ENCODE measurements at regions not wholly inside any gene's neighbourhood (a gene's known extent, or its start where the extent isn't known, plus 50 kb on each side); places are given as distances from the start of the nearest gene placed in this dataset.

GRCh38 chr2:2692599-2693389 lies 361.7 kb upstream of the MYT1L start:
- no peaks in the 10 kb centered on the region for H3K36me3 Mint-ChIP-seq (ENCODE audit: low read depth)
- H3K27me3 Mint-ChIP-seq: no peaks in the 10 kb centered on the region
- DNase-seq: no peak
- no peak overlapping the region for H3K27ac Mint-ChIP-seq
- no peak overlapping the region for H3K4me3 Mint-ChIP-seq
- H3K9me3 Mint-ChIP-seq: no peaks in the 10 kb centered on the region
- intact Hi-C loops (cut with micrococcal nuclease): no loop called here
- peaks cover 5% of the 10 kb centered on the region for H3K4me1 Mint-ChIP-seq

- H3K27ac Mint-ChIP-seq: no peak overlapping the region
- no peak overlapping the region for H3K4me3 Mint-ChIP-seq
- no peaks in the 10 kb centered on the region for H3K9me3 Mint-ChIP-seq
- intact Hi-C loops (cut with micrococcal nuclease): no loop called here
- peaks cover 6% of the 10 kb centered on the region for H3K4me1 Mint-ChIP-seq
- no peaks in the 10 kb centered on the region for H3K36me3 Mint-ChIP-seq (ENCODE audit: low read depth)
- no peak for DNase-seq
- H3K27me3 Mint-ChIP-seq: no peaks in the 10 kb centered on the region
These were observed 360.3 kb upstream of the MYT1L start for GRCh38 chr2:2691419-2691818.

GRCh38 chr2:2690985-2691384 lies 359.9 kb upstream of the MYT1L start:
- no peaks in the 10 kb centered on the region for H3K9me3 Mint-ChIP-seq
- peaks cover 11% of the 10 kb centered on the region for H3K4me1 Mint-ChIP-seq
- no peaks in the 10 kb centered on the region for H3K27me3 Mint-ChIP-seq
- no peak overlapping the region for H3K27ac Mint-ChIP-seq
- H3K4me3 Mint-ChIP-seq: no peak overlapping the region
- intact Hi-C loops (cut with micrococcal nuclease): no loop called here
- no peak for DNase-seq
- H3K36me3 Mint-ChIP-seq (ENCODE audit: low read depth): no peaks in the 10 kb centered on the region

- Mint-ChIP-seq H3K27ac (no peak overlapping the region), H3K4me1 (peaks cover 14% of the 10 kb centered on the region), H3K36me3 (ENCODE audit: low read depth) (no peaks in the 10 kb centered on the region), H3K4me3 (no peak overlapping the region), H3K27me3 (peaks cover 3% of the 10 kb centered on the region), H3K9me3 (no peaks in the 10 kb centered on the region)
- intact Hi-C loops (cut with micrococcal nuclease): no loop called here
- no peak for DNase-seq
These were observed 358.2 kb upstream of the MYT1L start for GRCh38 chr2:2689306-2689705.

- intact Hi-C loops (cut with micrococcal nuclease): no loop called here
These were observed 357.2 kb upstream of the MYT1L start for GRCh38 chr2:2688254-2688653.

DNA sequence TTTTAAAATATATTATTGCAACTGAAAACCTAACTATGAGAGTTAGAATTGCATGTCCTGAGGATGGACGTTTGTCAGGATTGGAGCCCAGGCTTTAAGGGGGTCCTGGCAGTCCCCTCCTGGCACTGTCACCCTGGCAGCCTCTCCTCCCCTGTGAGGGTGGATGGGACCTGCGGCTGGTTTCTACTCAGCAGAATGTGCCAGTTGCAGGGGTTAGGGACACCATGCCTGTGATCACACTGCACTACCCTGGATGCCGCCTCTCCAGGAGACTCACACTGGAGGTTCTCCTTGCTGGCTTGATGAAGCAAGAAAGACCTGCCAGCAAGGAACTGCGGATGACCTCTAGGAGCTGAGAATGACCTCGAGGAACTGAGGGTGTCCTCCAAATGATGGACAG lies 356.7 kb upstream of the MYT1L start:
- peaks cover 14% of the 10 kb centered on the region for H3K4me1 Mint-ChIP-seq
- no peak for DNase-seq
- H3K4me3 Mint-ChIP-seq: no peak overlapping the region
- intact Hi-C loops (cut with micrococcal nuclease): no loop called here
- no peak overlapping the region for H3K27ac Mint-ChIP-seq
- no peaks in the 10 kb centered on the region for H3K36me3 Mint-ChIP-seq (ENCODE audit: low read depth)
- peaks cover 3% of the 10 kb centered on the region for H3K27me3 Mint-ChIP-seq
- no peaks in the 10 kb centered on the region for H3K9me3 Mint-ChIP-seq

More at GRCh38 chr2:2688254-2688653, 357.2 kb upstream of the MYT1L start:
- Mint-ChIP-seq H3K4me3 (no peak overlapping the region), H3K27ac (no peak overlapping the region), H3K27me3 (peaks cover 3% of the 10 kb centered on the region), H3K9me3 (no peaks in the 10 kb centered on the region), H3K36me3 (ENCODE audit: low read depth) (no peaks in the 10 kb centered on the region), H3K4me1 (peaks cover 14% of the 10 kb centered on the region)
- no peak for DNase-seq

DNA sequence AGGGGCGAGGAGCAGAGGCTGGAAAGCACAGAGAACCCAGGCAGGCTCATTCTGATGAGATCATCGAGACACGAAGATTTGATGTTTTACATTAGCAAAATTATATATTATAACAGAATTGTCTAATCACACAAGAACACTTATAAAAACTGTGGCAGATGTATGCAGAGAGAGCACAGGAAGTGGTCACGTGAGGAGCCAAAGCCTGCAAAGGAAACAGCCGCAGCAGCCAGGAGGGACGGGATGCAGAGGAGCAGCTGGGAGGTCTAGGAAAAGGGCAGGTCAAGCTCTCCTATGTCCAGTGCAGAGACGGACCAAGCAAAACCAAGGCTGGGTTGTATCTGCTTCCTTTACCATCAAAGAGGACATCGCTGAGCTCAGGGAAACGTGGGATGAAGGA lies 355.1 kb upstream of the MYT1L start:
- no peaks in the 10 kb centered on the region for H3K9me3 Mint-ChIP-seq
- no peaks in the 10 kb centered on the region for H3K36me3 Mint-ChIP-seq (ENCODE audit: low read depth)
- H3K4me1 Mint-ChIP-seq: peaks cover 20% of the 10 kb centered on the region
- intact Hi-C loops (cut with micrococcal nuclease): no loop called here
- DNase-seq: no peak
- H3K27ac Mint-ChIP-seq: no peak overlapping the region
- peaks cover 6% of the 10 kb centered on the region for H3K27me3 Mint-ChIP-seq
- H3K4me3 Mint-ChIP-seq: no peak overlapping the region

GRCh38 chr2:2683606-2684224 lies 352.6 kb upstream of the MYT1L start:
- Mint-ChIP-seq H3K27me3 (peaks cover 8% of the 10 kb centered on the region), H3K27ac (no peak overlapping the region), H3K4me1 (peaks cover 15% of the 10 kb centered on the region), H3K36me3 (ENCODE audit: low read depth) (no peaks in the 10 kb centered on the region), H3K4me3 (no peak overlapping the region), H3K9me3 (no peaks in the 10 kb centered on the region)
- intact Hi-C loops (cut with micrococcal nuclease): no loop called here
- no peak for DNase-seq

- Mint-ChIP-seq H3K4me3 (no peak overlapping the region), H3K4me1 (peaks cover 15% of the 10 kb centered on the region), H3K36me3 (ENCODE audit: low read depth) (no peaks in the 10 kb centered on the region), H3K9me3 (no peaks in the 10 kb centered on the region), H3K27me3 (peaks cover 8% of the 10 kb centered on the region), H3K27ac (no peak overlapping the region)
- intact Hi-C loops (cut with micrococcal nuclease): no loop called here
- no peak for DNase-seq
These were observed 351.7 kb upstream of the MYT1L start for GRCh38 chr2:2682700-2683342.

GRCh38 chr2:2681711-2682251 lies 350.7 kb upstream of the MYT1L start:
- H3K9me3 Mint-ChIP-seq: no peaks in the 10 kb centered on the region
- intact Hi-C loops (cut with micrococcal nuclease): no loop called here
- peaks cover 8% of the 10 kb centered on the region for H3K27me3 Mint-ChIP-seq
- H3K27ac Mint-ChIP-seq: peak overlapping the region; percentile 17
- DNase-seq: no peak
- H3K4me1 Mint-ChIP-seq: peaks cover 15% of the 10 kb centered on the region
- no peaks in the 10 kb centered on the region for H3K36me3 Mint-ChIP-seq (ENCODE audit: low read depth)
- no peak overlapping the region for H3K4me3 Mint-ChIP-seq

DNA sequence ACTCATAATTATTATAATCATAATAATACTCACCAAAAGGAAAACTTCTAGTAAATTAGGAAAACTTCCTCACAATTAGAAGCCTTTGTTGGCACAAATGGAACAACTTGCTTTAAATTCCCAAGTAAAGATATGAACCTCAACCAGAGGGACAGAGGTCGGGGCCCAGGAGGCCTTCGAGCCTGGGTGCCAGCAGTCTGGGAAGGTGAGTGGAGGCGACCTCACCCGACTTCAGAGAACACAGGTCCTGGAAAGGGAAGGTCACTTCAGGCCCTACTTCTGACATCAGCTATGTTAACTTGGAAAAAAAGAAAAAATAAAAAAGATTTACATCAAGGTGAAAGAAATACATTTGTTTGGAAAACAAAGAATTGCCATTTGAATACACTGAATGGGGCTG lies 350.0 kb upstream of the MYT1L start:
- no peaks in the 10 kb centered on the region for H3K9me3 Mint-ChIP-seq
- peaks cover 8% of the 10 kb centered on the region for H3K27me3 Mint-ChIP-seq
- intact Hi-C loops (cut with micrococcal nuclease): no loop called here
- H3K4me1 Mint-ChIP-seq: peaks cover 10% of the 10 kb centered on the region
- no peak overlapping the region for H3K4me3 Mint-ChIP-seq
- no peaks in the 10 kb centered on the region for H3K36me3 Mint-ChIP-seq (ENCODE audit: low read depth)
- DNase-seq: no peak
- H3K27ac Mint-ChIP-seq: no peak overlapping the region

DNA sequence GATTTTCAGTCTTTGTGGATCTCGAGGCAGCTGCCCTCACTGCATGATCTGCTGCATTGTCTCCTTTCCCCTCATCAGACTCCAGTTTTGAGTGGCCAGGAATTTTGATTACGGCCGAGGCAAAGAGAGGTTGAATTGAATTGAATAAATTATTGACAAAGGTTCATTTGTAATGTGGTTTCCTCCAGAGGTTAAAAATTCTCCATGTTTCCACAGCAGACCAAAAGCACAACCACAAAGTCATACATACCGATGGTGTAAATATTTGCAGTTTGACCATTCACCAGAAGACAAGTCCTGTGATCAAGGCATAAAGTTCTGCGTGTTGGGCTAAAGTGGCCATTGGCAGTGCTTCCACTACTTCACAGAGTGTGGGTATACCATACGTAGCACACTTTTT lies 343.8 kb upstream of the MYT1L start:
- intact Hi-C loops (cut with micrococcal nuclease): no loop called here
- Mint-ChIP-seq H3K27me3 (no peaks in the 10 kb centered on the region), H3K4me1 (no peaks in the 10 kb centered on the region)

GRCh38 chr2:2673406-2673805 lies 342.3 kb upstream of the MYT1L start:
- Mint-ChIP-seq H3K4me3 (no peak overlapping the region), H3K9me3 (no peaks in the 10 kb centered on the region), H3K36me3 (ENCODE audit: low read depth) (no peaks in the 10 kb centered on the region), H3K27ac (no peak overlapping the region), H3K4me1 (no peaks in the 10 kb centered on the region), H3K27me3 (no peaks in the 10 kb centered on the region)
- DNase-seq: no peak
- intact Hi-C loops (cut with micrococcal nuclease): no loop called here

More for the DNA sequence above, 343.8 kb upstream of the MYT1L start:
- H3K36me3 Mint-ChIP-seq (ENCODE audit: low read depth): no peaks in the 10 kb centered on the region
- no peaks in the 10 kb centered on the region for H3K9me3 Mint-ChIP-seq
- no peak overlapping the region for H3K4me3 Mint-ChIP-seq
- no peak overlapping the region for H3K27ac Mint-ChIP-seq
- DNase-seq: no peak

- Mint-ChIP-seq H3K9me3 (no peaks in the 10 kb centered on the region), H3K4me1 (no peaks in the 10 kb centered on the region), H3K36me3 (ENCODE audit: low read depth) (no peaks in the 10 kb centered on the region), H3K4me3 (no peak overlapping the region), H3K27me3 (no peaks in the 10 kb centered on the region), H3K27ac (no peak overlapping the region)
- intact Hi-C loops (cut with micrococcal nuclease): no loop called here
- DNase-seq: no peak
These were observed 341.2 kb upstream of the MYT1L start for GRCh38 chr2:2672249-2672648.
